Stimulated activated CD8-positive, alpha-beta memory T cell treated with anti-CD3 and anti-CD28 coated beads, Interleukin-15, amount 100 ng/mL, for 48 hours (primary cell): ENCODE measurements at regions not wholly inside any gene's neighbourhood (a gene's known extent, or its start where the extent isn't known, plus 50 kb on each side); places are given as distances from the start of the nearest gene placed in this dataset.
"Not testable (repeated sequence)": the region's sequence is repeated elsewhere in the genome, so short reads cannot be mapped to it uniquely, and the experiment has no call there.

Experiments used
- DNase-seq, 2 donors: peaks; one replicate each; pipeline ENCODE4 v3.0.0-alpha.2; 2020; ENCODE audit warnings: low read depth in 2 of 2

- DNase-seq = no peak
Measured at GRCh38 chr7:68381731-68382130, 1216.5 kb upstream of the AUTS2 start.

- DNase-seq = no peak
Measured at GRCh38 chr7:68384581-68384980, 1213.7 kb upstream of the AUTS2 start.

GRCh38 chr7:68393051-68393450 lies 1205.2 kb upstream of the AUTS2 start:
- no peak for DNase-seq

- no peak for DNase-seq
Measured at GRCh38 chr7:68394131-68394530, 1204.1 kb upstream of the AUTS2 start.

GRCh38 chr7:68399991-68400590 lies 1198.2 kb upstream of the AUTS2 start:
- no peak for DNase-seq

- DNase-seq = no peak
Measured at GRCh38 chr7:68400783-68401182, 1197.5 kb upstream of the AUTS2 start.

GRCh38 chr7:68401313-68401712 lies 1197.0 kb upstream of the AUTS2 start:
- DNase-seq = no peak

- DNase-seq = no peak
Measured at GRCh38 chr7:68406480-68406879, 1191.8 kb upstream of the AUTS2 start.

GRCh38 chr7:68407460-68407859 lies 1190.8 kb upstream of the AUTS2 start:
- no peak for DNase-seq

- DNase-seq = no peak
Measured at GRCh38 chr7:68408873-68409272, 1189.4 kb upstream of the AUTS2 start.

GRCh38 chr7:68409851-68410250 lies 1188.4 kb upstream of the AUTS2 start:
- no peak for DNase-seq

- not testable (repeated sequence) for DNase-seq
Measured at GRCh38 chr7:68410693-68411092, 1187.6 kb upstream of the AUTS2 start.

- DNase-seq = no peak
Measured at GRCh38 chr7:68411742-68412141, 1186.5 kb upstream of the AUTS2 start.

GRCh38 chr7:68414631-68415425 lies 1183.4 kb upstream of the AUTS2 start:
- no peak for DNase-seq

- no peak for DNase-seq
Measured at GRCh38 chr7:68417002-68417401, 1181.3 kb upstream of the AUTS2 start.

- DNase-seq = no peak
Measured at GRCh38 chr7:68417659-68418058, 1180.6 kb upstream of the AUTS2 start.

- no peak for DNase-seq
Measured at GRCh38 chr7:68420342-68421192, 1177.7 kb upstream of the AUTS2 start.

GRCh38 chr7:68421712-68422111 lies 1176.6 kb upstream of the AUTS2 start:
- DNase-seq = no peak

- DNase-seq = no peak
Measured at GRCh38 chr7:68422281-68422680, 1176.0 kb upstream of the AUTS2 start.

GRCh38 chr7:68423356-68423755 lies 1174.9 kb upstream of the AUTS2 start:
- DNase-seq = no peak

GRCh38 chr7:68424658-68425297 lies 1173.5 kb upstream of the AUTS2 start:
- DNase-seq = no peak

GRCh38 chr7:68425377-68425776 lies 1172.9 kb upstream of the AUTS2 start:
- DNase-seq = no peak
